Suprapubic skin (tissue), 2 donors: ENCODE measurements at regions not wholly inside any gene's neighbourhood (a gene's known extent, or its start where the extent isn't known, plus 50 kb on each side); places are given as distances from the start of the nearest gene placed in this dataset.

Experiments
- EP300 ChIP-seq: sonication (generic); formaldehyde crosslinking; IDR thresholded peaks from one replicate; pipeline ENCODE4 v1.6.1; 2017; ENCODE audit warnings: antibody characterized with exemption
- POLR2A ChIP-seq, 2 donors: fragments of 450-650 bp; IDR thresholded peaks; one replicate each; pipeline ENCODE4 v1.6.1; 2017; ENCODE audit warnings: antibody characterized with exemption in 2 of 2, mild to moderate bottlenecking in 2 of 2, moderate library complexity in 2 of 2

GRCh38 chr3:77947671-77948070 lies 907.8 kb downstream of the ROBO2 start:
- no peak for TF ChIP-seq EP300
- TF ChIP-seq POLR2A (IDR thresholded peaks at IDR 0.05) = no peak
